ENCODE measurements at regions not wholly inside any gene's neighbourhood (a gene's known extent, or its start where the extent isn't known, plus 50 kb on each side); places are given as distances from the start of the nearest gene placed in this dataset.
A peak's percentile ranks its signal among the peaks of the same experiment; 100 is the strongest.
"Not testable (repeated sequence)": the region's sequence is repeated elsewhere in the genome, so short reads cannot be mapped to it uniquely, and the experiment has no call there.

- no peak for DNase-seq (ENCODE audit: low spot score)
Observed at GRCh38 chr6:8830794-8831193, 395.4 kb upstream of the SLC35B3 start.

GRCh38 chr6:8829796-8830195, 394.5 kb upstream of the SLC35B3 start:
- DNase-seq (ENCODE audit: low spot score), result no peak

DNA sequence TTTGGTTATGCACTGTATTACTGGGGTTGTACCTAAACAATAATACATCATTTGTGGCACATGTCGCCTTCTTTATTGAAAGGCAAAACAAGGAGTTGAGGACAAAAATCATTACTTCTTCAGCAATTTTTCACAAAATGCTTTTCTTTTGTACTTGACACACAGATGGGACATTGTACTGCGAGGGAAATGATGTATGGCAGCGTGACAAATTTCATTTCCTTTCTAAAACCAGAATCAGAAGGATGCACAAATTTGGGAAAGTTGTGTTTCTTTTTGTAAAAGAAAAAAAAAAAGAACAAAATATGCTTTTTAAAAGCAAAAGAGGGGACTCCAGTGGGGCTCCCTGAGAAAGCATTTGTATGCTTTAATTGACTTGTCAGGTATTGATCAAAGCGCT, 394.0 kb upstream of the SLC35B3 start:
- no peak for DNase-seq (ENCODE audit: low spot score)

DNA sequence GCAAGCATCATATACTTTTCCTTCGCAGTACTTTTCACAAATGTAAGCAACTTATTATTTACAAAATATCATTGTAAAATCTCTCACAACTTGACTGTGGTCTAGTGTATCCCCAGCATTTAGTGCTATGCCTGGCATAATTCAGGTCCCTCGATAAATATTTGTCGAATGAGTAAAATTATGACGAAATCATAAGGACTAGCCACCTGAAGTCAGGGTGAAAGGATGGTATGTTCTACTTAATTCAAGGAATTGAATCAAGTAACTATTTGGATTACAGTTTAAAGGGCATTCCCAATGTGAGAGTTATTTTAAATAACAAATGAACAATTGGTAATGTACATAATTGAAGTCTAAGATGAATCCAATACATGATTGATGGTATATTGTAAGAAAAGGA, 393.0 kb upstream of the SLC35B3 start:
- no peak for DNase-seq (ENCODE audit: low spot score)

- no peak for DNase-seq (ENCODE audit: low spot score)
Observed at GRCh38 chr6:8825726-8826125, 390.4 kb upstream of the SLC35B3 start.

- no peak for DNase-seq (ENCODE audit: low spot score)
Observed at GRCh38 chr6:8821981-8822381, 386.6 kb upstream of the SLC35B3 start.

DNA sequence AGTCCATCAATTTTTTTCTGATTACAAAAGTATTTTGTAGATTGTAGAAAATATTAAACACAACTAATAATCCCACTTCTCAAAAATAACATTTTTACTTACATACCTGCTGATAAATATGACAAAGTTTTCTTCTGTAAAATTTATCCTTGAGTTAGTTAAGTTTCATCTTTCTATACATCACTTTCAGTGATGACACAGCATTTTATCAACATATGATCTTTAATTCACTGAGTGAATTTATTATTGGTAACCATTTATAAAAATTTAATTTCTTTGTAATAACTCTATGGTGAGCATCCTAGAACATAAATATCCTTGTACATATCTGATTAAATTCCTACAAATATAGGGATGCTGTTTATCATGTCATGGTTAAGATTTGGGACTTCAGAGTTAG, 385.0 kb upstream of the SLC35B3 start:
- no peak for DNase-seq (ENCODE audit: low spot score)

GRCh38 chr6:8819446-8819845, 384.1 kb upstream of the SLC35B3 start:
- DNase-seq (ENCODE audit: low spot score), result no peak

- no peak for DNase-seq (ENCODE audit: low spot score)
Observed at GRCh38 chr6:8814440-8815000, 379.2 kb upstream of the SLC35B3 start.

GRCh38 chr6:8810325-8810724, 375.0 kb upstream of the SLC35B3 start:
- DNase-seq (ENCODE audit: low spot score), result no peak

DNA sequence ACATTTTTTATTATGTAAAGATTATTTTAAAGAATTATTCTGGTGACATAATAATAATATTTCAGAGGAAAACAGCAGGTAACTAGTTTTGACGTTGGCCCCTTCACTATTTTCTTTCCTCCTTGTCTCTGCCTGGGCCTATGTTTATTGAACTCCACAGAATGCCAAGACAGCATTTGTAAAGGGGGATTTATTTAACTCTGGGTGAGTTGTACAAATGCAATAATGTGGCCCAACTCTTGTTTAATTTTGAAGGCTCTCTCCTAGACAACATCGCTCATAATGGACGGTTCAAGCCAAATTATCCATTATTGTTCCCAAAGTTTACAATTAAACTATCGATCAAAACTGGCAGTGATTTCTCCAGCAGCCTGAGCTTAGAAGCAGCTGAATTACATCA, 374.3 kb upstream of the SLC35B3 start:
- no peak for DNase-seq (ENCODE audit: low spot score)

DNA sequence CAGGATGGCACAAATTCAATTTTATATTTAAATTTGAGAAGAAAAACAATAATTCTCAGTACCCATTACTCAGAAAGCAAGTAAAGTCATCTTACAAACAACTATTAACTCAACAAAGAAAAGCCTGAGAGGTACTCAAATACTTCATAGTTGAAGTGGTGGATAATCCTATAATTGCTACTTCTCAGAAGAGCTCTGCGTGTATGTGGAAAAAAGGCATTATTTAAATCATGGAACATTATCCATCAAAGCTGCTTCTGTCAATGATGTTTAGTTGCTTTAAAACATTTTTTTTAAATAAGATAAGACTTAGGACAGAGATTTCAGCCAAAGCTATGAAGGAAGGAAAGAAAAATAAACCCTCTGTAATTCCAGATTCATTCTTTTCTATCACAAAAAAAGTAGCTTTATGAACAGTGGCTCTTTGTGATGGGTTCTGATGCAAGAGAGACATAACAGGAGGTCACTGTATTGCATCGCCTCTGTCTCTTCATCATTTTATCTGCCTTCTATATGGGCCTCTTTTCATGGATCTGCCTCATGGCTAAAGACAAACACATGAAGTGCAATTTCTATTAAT, 367.9 kb upstream of the SLC35B3 start:
- DNase-seq (ENCODE audit: low spot score), result no peak

GRCh38 chr6:8802397-8802796, 367.1 kb upstream of the SLC35B3 start:
- not testable (repeated sequence) for DNase-seq (ENCODE audit: low spot score)

- DNase-seq (ENCODE audit: low spot score), result no peak
Observed at GRCh38 chr6:8794420-8794819, 359.1 kb upstream of the SLC35B3 start.

GRCh38 chr6:8789878-8790277, 354.5 kb upstream of the SLC35B3 start:
- no peak for DNase-seq (ENCODE audit: low spot score)

DNA sequence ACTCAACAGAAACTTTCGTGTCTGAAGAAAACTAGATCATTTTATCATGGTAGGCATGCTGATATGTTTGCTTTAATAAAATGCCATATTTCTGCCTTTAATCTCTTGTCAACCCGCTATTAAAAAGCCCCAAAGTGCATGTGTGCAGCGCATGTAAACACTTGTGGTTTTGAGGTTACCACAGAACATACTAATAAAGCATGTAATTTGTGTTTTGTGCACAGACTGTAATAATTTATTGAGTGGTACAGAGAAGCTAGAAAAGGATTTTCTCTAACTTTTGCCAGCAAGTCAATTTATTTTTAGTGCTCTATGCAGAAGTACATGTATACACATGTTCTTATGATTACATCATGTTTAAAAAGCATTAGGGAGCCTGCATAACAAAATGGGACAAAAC, 349.9 kb upstream of the SLC35B3 start:
- DNase-seq (ENCODE audit: low spot score), result no peak

DNA sequence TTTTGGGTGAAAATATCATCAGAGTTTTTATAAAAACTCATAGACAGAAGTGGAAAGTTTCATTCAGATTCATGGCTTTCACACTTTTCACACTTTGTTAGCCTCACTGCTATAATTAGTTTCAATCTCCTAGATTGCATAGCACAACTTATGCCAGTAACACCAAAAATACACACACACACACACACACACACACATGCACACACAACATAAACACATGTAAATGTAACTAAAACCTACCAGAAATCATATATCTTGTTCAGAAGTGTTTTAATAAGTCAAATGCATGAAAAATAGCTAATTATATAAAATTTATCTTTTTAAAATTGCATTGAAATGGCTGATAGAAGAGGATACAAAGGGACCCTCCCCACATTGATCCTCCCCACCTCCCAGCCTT, 347.8 kb upstream of the SLC35B3 start:
- DNase-seq (ENCODE audit: low spot score), result no peak

- no peak for DNase-seq (ENCODE audit: low spot score)
Observed at GRCh38 chr6:8780653-8781052, 345.3 kb upstream of the SLC35B3 start.

GRCh38 chr6:8764733-8765132, 329.4 kb upstream of the SLC35B3 start:
- DNase-seq (ENCODE audit: low spot score), result no peak

GRCh38 chr6:8760951-8761350, 325.6 kb upstream of the SLC35B3 start:
- DNase-seq (ENCODE audit: low spot score), result no peak

DNA sequence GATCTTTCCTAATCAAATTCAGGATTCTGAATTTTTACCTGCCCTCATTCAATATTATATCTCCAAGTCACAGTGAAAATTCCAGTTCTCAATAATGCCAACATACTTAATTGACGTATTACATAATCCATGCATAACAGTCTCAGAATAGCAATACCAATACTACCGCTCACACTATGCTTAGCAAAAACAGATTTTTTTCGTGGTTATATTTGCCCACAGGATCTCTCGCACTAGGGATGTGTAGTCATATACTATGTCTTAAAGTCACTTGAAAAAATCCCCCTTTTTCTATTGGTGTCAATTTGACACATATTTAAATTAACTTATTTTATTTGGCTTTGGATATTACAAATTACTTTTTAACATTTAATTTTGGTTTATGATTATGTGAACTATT, 323.1 kb upstream of the SLC35B3 start:
- no peak for DNase-seq (ENCODE audit: low spot score)

- no peak for DNase-seq (ENCODE audit: low spot score)
Observed at GRCh38 chr6:8750627-8751026, 315.3 kb upstream of the SLC35B3 start.

DNA sequence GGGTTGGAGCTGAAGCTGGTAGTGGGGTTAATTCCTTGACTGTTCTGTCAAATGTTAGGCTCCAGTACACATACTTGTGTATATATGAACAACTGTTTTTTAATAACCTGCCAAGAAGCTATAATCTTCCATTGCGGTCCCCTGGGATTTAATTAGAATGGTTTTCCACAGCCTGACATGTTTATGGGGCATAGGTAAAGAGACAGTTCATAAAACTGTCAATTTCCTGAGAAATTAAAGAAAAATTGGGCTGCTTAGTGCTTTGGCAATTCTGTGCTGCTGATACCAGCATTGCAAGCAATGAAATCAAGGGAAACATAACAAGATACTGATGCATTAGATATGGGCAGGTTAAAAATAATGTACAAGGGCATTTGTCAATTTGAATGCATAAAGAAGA, 314.1 kb upstream of the SLC35B3 start:
- no peak for DNase-seq (ENCODE audit: low spot score)

- peak; percentile 3 for DNase-seq (ENCODE audit: low spot score)
Observed at GRCh38 chr6:8743170-8743745, 307.9 kb upstream of the SLC35B3 start.
